ENCODE measurements at regions not wholly inside any gene's neighbourhood (a gene's known extent, or its start where the extent isn't known, plus 50 kb on each side); places are given as distances from the start of the nearest gene placed in this dataset.

- DNase-seq (ENCODE audit: low spot score): peak; percentile 8
Observed at GRCh38 chr6:142561511-142562265, 259.9 kb downstream of the ADGRG6 start.

- no peak for DNase-seq (ENCODE audit: low spot score)
Observed at GRCh38 chr6:142562865-142563264, 261.1 kb downstream of the ADGRG6 start.

- DNase-seq (ENCODE audit: low spot score): peak; percentile 56
Observed at GRCh38 chr6:142566628-142567396, 265.0 kb downstream of the ADGRG6 start.

- DNase-seq (ENCODE audit: low spot score): no peak
Observed at GRCh38 chr6:142567461-142567860, 265.7 kb downstream of the ADGRG6 start.

DNA sequence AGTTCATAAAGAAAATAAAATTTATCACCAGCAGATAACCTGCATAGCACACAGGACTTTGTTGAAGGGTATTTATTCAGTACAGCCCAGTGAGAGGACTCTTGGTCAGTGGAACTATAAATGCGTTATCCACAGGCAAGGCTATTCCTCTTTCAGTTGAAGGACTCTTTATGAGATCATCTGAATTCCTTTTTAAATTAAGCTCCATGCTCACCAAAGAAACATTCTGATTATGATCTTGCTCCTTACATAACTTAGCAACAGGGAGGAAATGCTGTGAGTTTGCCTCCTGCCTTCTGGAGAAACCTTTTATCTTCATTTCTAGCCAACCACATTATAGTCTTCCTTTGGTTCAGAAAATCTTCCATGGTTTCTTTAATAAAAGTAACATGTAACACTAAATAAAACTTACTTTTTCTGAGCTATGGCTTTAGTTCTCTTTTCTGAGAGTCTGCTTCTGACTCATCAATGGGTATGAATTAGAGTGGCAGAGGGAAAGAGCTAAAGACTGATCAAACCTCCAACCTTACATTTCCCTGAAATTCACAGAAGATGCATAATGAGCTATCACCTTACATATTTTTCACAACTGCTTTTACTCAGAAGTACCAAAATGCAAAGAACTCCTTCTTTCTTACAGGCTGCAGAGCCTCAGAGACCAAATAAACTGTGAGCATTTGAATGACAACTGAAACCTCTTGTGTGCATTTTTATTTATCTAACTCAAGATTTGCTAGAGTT lies 267.2 kb downstream of the ADGRG6 start:
- DNase-seq (ENCODE audit: low spot score): no peak

GRCh38 chr6:142569676-142570075 lies 267.9 kb downstream of the ADGRG6 start:
- no peak for DNase-seq (ENCODE audit: low spot score)

DNA sequence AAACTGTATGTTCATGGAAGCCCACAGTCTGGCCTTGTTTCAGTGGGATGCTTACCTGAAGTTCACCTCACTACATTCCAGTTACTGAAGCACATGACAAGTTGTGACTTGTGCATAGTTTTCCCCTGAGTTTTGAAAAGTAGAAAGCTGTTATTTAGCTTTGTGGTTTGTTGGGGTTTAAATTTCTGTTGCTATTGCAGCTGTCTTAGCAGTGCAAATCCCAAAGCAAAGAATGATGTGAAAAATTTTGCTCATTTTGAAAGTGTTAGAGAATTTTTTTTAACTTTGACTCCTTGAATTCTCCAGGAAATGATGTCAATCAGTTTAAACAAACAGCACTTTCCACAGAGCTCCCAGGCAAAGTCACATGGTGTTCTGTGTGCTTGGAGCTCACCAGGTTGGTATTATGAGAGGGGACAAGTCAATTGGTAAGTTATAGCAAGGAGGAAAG lies 268.4 kb downstream of the ADGRG6 start:
- no peak for DNase-seq (ENCODE audit: low spot score)

DNA sequence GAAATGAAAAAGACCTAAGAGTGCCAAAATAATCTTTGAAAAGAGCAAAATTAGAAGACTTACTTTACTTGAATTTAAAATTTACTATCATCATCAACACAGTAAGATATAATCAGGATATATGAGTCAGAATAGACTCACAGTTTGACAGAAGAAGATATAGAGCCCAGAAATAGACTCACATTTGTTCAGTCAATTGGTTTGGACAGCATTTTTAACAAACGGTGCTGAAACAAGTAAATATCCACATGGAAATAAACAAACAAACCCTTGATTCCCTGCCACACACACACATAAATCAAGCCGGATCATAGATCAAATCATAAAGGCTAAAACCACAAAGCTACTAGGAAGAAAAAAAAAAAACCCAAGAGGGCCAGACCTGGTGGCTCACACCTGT lies 291.1 kb downstream of the ADGRG6 start:
- no peak for DNase-seq (ENCODE audit: low spot score)

DNA sequence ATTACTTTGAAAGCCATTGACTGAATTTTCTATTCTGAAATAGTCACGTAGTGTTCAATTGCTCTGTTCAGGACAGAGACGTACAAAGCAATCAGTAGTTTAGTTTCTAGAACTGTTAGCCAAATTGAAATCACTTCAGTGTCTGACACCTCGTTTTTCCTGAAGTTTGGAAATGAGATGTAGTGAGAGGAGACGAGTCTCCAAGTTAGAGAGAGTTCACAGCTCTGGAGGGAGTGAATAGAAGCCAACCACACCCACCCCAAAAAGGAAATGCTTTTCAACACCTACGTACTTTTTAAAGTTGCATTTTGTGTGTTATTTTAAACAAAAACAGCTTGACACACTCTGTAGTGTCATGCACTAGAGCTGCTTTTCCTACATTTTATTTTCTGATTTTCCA lies 296.0 kb downstream of the ADGRG6 start:
- DNase-seq (ENCODE audit: low spot score): no peak

DNA sequence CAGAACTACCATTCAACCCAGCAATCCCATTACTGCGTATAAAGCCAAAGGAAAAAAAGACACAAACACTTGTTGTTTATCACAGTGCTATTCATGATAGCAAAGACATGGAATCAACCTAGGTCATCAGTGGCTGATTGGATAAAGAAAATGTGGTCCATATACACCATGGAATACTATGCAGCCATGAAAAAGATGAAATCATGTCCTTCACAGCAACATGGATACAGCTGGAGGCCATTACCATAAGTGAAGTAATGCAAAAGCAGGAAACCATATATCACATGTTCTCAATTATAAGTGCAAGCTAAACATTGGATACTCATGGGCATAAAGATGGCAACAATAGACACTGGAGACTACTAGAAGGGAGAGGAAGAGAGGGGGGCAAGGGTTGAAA lies 299.6 kb downstream of the ADGRG6 start:
- DNase-seq (ENCODE audit: low spot score): no peak

- no peak for DNase-seq (ENCODE audit: low spot score)
Observed at GRCh38 chr6:142602972-142603371, 301.2 kb downstream of the ADGRG6 start.

GRCh38 chr6:142605922-142606485 lies 304.2 kb downstream of the ADGRG6 start:
- no peak for DNase-seq (ENCODE audit: low spot score)

- DNase-seq (ENCODE audit: low spot score): no peak
Observed at GRCh38 chr6:142612956-142613355, 311.1 kb downstream of the ADGRG6 start.

- DNase-seq (ENCODE audit: low spot score): no peak
Observed at GRCh38 chr6:142613981-142614380, 312.2 kb downstream of the ADGRG6 start.

GRCh38 chr6:142617158-142617557 lies 315.4 kb downstream of the ADGRG6 start:
- no peak for DNase-seq (ENCODE audit: low spot score)

- DNase-seq (ENCODE audit: low spot score): no peak
Observed at GRCh38 chr6:142621822-142622221, 320.0 kb downstream of the ADGRG6 start.

DNA sequence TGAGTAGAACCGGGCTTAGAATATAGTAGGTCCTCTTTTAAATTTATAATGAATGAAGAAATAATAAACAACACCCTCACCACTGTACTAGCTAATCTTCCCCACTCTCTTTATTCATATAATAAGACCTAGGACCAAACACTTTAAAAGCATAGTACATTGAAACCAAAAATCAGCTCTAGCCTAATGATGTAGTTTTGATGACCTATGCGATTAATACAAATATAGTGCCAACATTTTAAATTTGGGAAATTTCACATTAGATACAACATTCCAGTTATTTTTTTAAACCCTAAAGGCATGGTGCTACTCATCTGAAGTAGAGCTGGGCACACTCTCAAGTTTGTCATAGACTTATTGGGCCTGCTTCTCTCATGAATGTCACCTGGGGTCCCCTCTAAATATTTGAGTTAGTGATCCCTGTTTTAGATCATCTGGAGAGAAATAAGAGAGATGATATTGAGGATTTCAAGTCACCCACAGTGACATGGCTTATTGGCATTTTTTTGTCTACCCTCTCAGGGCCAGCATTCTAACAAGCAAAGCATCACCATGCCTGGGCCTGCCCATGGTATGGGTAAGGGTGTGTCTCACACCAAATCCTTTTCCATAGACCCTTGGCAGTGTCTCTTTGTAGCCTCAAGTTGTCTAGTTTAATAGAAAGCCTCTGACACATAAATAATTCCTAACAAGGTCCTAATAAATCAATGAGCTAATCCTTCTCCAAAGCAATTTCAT lies 319.8 kb downstream of the HIVEP2 start:
- no peak for DNase-seq (ENCODE audit: low spot score)

DNA sequence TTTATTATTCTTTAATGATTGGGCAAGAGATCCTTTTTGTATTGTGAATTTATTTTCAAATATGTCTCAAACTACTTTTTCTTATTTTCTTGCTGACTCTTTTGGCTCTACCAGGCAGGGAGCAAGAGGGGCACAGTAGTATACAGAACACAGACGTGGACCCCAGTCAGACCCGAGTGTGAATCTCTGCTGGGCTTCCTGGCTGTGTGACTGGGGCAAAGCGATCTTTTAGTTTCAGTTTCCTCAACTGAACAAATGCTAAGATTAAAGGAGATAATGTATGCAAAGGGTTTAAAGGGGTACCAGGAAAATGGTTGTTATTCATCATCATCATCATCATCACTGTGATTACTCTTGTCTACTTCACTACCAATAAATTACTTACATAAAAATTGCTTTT lies 317.5 kb downstream of the HIVEP2 start:
- peak; percentile 6 for DNase-seq (ENCODE audit: low spot score)

DNA sequence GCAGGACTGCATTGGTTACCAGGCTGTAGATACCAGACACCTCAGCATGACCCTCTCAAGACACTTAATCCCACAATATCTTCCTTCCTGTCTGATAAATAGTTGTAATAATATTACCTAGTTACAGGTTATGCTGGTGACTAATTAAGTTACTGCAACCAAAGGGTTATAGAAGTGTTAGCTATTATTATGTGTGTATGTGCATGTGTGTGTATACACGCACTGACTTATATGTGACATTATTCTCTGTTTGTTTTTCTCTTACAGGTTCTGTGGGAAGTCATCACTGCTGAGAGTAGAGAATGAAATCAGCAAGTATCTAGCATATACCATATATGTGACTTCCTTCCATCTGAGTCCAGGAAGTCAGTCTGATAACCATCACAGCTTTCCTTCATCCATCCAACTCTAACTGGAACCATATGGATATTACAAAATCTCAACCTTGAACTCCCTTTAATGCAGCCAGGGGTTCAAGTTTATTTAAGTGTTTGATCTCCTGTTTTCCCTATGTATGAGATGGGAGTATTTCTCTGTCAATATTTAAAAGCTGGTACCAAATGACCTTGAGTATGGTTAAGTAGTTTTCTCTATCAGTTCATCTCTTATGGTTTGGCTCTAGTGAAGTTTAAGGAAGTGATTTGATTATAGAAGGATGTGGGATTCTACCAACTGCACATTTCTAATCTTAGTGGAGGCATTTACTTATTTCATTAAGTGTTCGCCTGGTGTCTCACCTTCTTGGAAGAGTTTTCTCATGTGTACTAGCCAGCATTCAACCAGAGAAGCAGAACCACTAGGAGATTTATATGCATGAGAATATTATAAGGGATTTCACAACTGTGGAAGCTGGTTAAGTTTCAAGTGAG lies 313.2 kb downstream of the HIVEP2 start:
- DNase-seq (ENCODE audit: low spot score): no peak

DNA sequence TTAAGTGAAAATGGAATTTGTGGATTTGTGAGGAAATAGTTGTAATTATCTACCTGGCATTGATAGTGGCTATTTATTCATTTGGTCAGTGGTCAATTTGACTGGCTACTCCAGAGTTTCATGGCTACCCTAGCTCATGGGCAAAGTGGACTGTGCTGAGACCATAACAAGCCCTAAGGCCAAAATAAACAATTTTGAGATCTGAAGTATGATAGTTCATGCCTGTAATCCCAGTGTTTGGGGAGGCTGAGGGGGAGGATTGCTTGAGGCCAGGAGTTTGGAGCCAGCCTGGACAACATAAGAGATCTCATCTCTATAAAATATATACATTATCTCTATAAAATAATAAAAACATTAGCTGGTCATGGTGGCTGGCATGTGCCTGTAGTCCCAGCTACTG lies 311.7 kb downstream of the HIVEP2 start:
- no peak for DNase-seq (ENCODE audit: low spot score)

- DNase-seq (ENCODE audit: low spot score): no peak
Observed at GRCh38 chr6:142635130-142635529, 309.8 kb downstream of the HIVEP2 start.
